IPS-18c (cell line): ENCODE measurements at regions not wholly inside any gene's neighbourhood (a gene's known extent, or its start where the extent isn't known, plus 50 kb on each side); places are given as distances from the start of the nearest gene placed in this dataset.
"Not testable (repeated sequence)": the region's sequence is repeated elsewhere in the genome, so short reads cannot be mapped to it uniquely, and the experiment has no call there.

Experiments used
- H3K4me3 ChIP-seq: 2 replicates; pipeline ENCODE4 v1.7.0; 2013; ENCODE audit warnings: low read depth, mild to moderate bottlenecking, low read length, moderate library complexity; ENCODE audit not compliant: insufficient read depth
- H3K9me3 ChIP-seq: one replicate; pipeline ENCODE4 v1.6.1; 2013; ENCODE audit warnings: mild to moderate bottlenecking, low read length, moderate library complexity; ENCODE audit not compliant: control insufficient read depth, insufficient read depth

- Histone ChIP-seq H3K9me3 (peaks cover 4% of the 10 kb centered on the region), H3K4me3 (no peak overlapping the region)
These were observed 52.9 kb downstream of the ZBTB9 start for GRCh38 chr6:33507261-33507660.

- Histone ChIP-seq H3K9me3 (no peaks in the 10 kb centered on the region), H3K4me3 (peak overlapping the region; percentile 36; the same call in 1 of the 2 replicates)
These were observed 54.9 kb downstream of the ZBTB9 start for GRCh38 chr6:33508935-33509926.

- Histone ChIP-seq H3K9me3 (no peaks in the 10 kb centered on the region), H3K4me3 (no peak overlapping the region)
These were observed 58.8 kb downstream of the ZBTB9 start for GRCh38 chr6:33513213-33513612.

- H3K4me3 ChIP-seq: no peak overlapping the region
- H3K9me3 ChIP-seq: peaks cover 2% of the 10 kb centered on the region
These were observed 62.4 kb downstream of the ZBTB9 start for GRCh38 chr6:33516726-33517125.

- not testable (repeated sequence) for H3K4me3 ChIP-seq, H3K9me3 ChIP-seq
These were observed 59.2 kb downstream of the BAK1 start for GRCh38 chr6:33520636-33521488.

- peaks cover 4% of the 10 kb centered on the region for H3K9me3 ChIP-seq
These were observed 58.5 kb downstream of the BAK1 start for GRCh38 chr6:33521489-33522091.

More at GRCh38 chr6:33521489-33522091, 58.5 kb downstream of the BAK1 start:
- H3K4me3 ChIP-seq: no peak overlapping the region
